ENCODE measurements at regions not wholly inside any gene's neighbourhood (a gene's known extent, or its start where the extent isn't known, plus 50 kb on each side); places are given as distances from the start of the nearest gene placed in this dataset.

- TF ChIP-seq IRF1 (CRISPR knock-in tag; IDR thresholded peaks at IDR 0.05) (no peak), FOXP1 (CRISPR knock-in tag; IDR thresholded peaks at IDR 0.05; ENCODE audit: borderline replicate concordance) (no peak)
Observed at GRCh38 chr17:70423562-70423961, 254.2 kb downstream of the KCNJ2 start (continued).

GRCh38 chr17:70426752-70427151, 257.4 kb downstream of the KCNJ2 start:
- Mint-ChIP-seq H3K4me3 (no peak overlapping the region), H3K9me3 (no peaks in the 10 kb centered on the region), H3K36me3 (no peaks in the 10 kb centered on the region), H3K27ac (no peak overlapping the region), H3K4me1 (peaks cover 15% of the 10 kb centered on the region), H3K27me3 (ENCODE audit: low read depth) (no peaks in the 10 kb centered on the region)
- POLR2A ChIA-PET = interaction anchor here (0.5 kb wide), 1 partner anchor 43 kb away, joined by 4 read pairs; no protein-coding TSS in a partner anchor
- DNase-seq (ENCODE audit: low spot score) = no peak
- TF ChIP-seq MAX (CRISPR knock-in tag; IDR thresholded peaks at IDR 0.05) = no peak
- TF ChIP-seq USF1 (CRISPR knock-in tag; IDR thresholded peaks at IDR 0.05) = no peak
- TF ChIP-seq IRF2 (CRISPR knock-in tag; IDR thresholded peaks at IDR 0.05; ENCODE audit: borderline replicate concordance, low read depth) = no peak
- no peak for TF ChIP-seq TEAD1 (CRISPR knock-in tag; IDR thresholded peaks at IDR 0.05)
- no peak for TF ChIP-seq OVOL2 (CRISPR knock-in tag; IDR thresholded peaks at IDR 0.05; ENCODE audit: borderline replicate concordance)
- ATAC-seq = no peak
- CTCF ChIA-PET = no interaction called here

GRCh38 chr17:70434536-70435490, 265.5 kb downstream of the KCNJ2 start:
- H3K4me1 Mint-ChIP-seq = peaks cover 6% of the 10 kb centered on the region
- DNase-seq (ENCODE audit: low spot score) (no peak), ATAC-seq (no peak)
- H3K4me3 Mint-ChIP-seq = no peak overlapping the region
- no peak overlapping the region for H3K27ac Mint-ChIP-seq
- H3K36me3 Mint-ChIP-seq = no peaks in the 10 kb centered on the region
- no peaks in the 10 kb centered on the region for H3K9me3 Mint-ChIP-seq
- H3K27me3 Mint-ChIP-seq (ENCODE audit: low read depth) = no peaks in the 10 kb centered on the region
- POLR2A ChIA-PET = no interaction called here
- TF ChIP-seq GTF2I (CRISPR knock-in tag; conservative IDR thresholded peaks at IDR 0.05) (no peak), ATF3 (CRISPR knock-in tag; conservative IDR thresholded peaks at IDR 0.05) (no peak), ZNF532 (CRISPR knock-in tag; IDR thresholded peaks at IDR 0.05; ENCODE audit: borderline replicate concordance) (no peak), ZNF138 (CRISPR knock-in tag; conservative IDR thresholded peaks at IDR 0.05) (no peak), FOXK1 (CRISPR knock-in tag; IDR thresholded peaks at IDR 0.05) (no peak), ARID4B (CRISPR knock-in tag; IDR thresholded peaks at IDR 0.05; ENCODE audit: borderline replicate concordance) (no peak), ZNF281 (CRISPR knock-in tag; IDR thresholded peaks at IDR 0.05) (no peak), ELF4 (CRISPR knock-in tag; IDR thresholded peaks at IDR 0.05; ENCODE audit: low read depth) (no peak), NR1H2 (CRISPR knock-in tag; IDR thresholded peaks at IDR 0.05) (no peak), OVOL2 (CRISPR knock-in tag; IDR thresholded peaks at IDR 0.05; ENCODE audit: borderline replicate concordance) (no peak), ZBTB21 (CRISPR knock-in tag; IDR thresholded peaks at IDR 0.05; ENCODE audit: borderline replicate concordance) (no peak)
- CTCF ChIA-PET = no interaction called here
